Heart right ventricle (tissue), 16 donors: ENCODE measurements at regions not wholly inside any gene's neighbourhood (a gene's known extent, or its start where the extent isn't known, plus 50 kb on each side); places are given as distances from the start of the nearest gene placed in this dataset.

Experiments used
- ATAC-seq, 8 donors: fragments of 200-7000 bp; cut with Tn5 transposase; one replicate each; pipeline ENCODE4 v1.9.1; 2020; ENCODE audit warnings: mild to moderate bottlenecking in 8 of 8, moderate library complexity in 8 of 8, moderate number of reproducible peaks in 1 of 8
- DNase-seq, 2 donors: peaks; one replicate each; pipeline ENCODE4 v3.0.0-alpha.2; 2020
- H3K27ac ChIP-seq, 10 donors: fragments of 200-600 bp; sonication (generic) in 2 of 10; one replicate each; pipeline versions ENCODE4 v1.5.0 to v1.8.0; 2020 to 2022; ENCODE audit warnings: mild to moderate bottlenecking in 3 of 10
- H3K27me3 ChIP-seq, 7 donors: fragments of 200-600 bp; one replicate each; pipeline ENCODE4 v1.8.0; 2021 to 2022; ENCODE audit warnings: mild to moderate bottlenecking in 2 of 7
- H3K36me3 ChIP-seq, 9 donors: fragments of 200-600 bp; sonication (generic) in 1 of 9; one replicate each; pipeline versions ENCODE4 v1.5.0 to v1.8.0; 2020 to 2022; ENCODE audit warnings: mild to moderate bottlenecking in 2 of 9
- H3K4me1 ChIP-seq, 9 donors: fragments of 200-600 bp; sonication (generic) in 1 of 9; one replicate each; pipeline versions ENCODE4 v1.5.0 to v1.8.0; 2020 to 2022; ENCODE audit warnings: mild to moderate bottlenecking in 4 of 9
- H3K4me3 ChIP-seq, 10 donors: fragments of 200-600 bp; sonication (generic) in 2 of 10; one replicate each; pipeline versions ENCODE4 v1.5.0 to v1.8.0; 2020 to 2022; ENCODE audit warnings: mild to moderate bottlenecking in 7 of 10, moderate library complexity in 2 of 10
- H3K9me3 ChIP-seq, 11 donors: fragments of 200-600 bp in 10 of 11; sonication (generic) in 2 of 11; one replicate each; pipeline versions ENCODE4 v1.5.0 to v1.8.0; 2013 to 2022; ENCODE audit warnings: mild to moderate bottlenecking in 2 of 11, control low read depth in 1 of 11, moderate library complexity in 1 of 11
- WGBS, 2 donors: extraction: QIAGEN DNeasy Blood & Tissue Kit; methylation state at CpG; one replicate each; pipeline ENCODE4 v1.1.7; 2013; ENCODE audit warnings: inconsistent platforms in 1 of 2; 5-methylcytosine and 5-hydroxymethylcytosine counted together
- intact Hi-C, 10 donors: fragments of 100-400 bp; cut with DNase I; formaldehyde crosslinking; loops; one replicate each; pipeline versions ENCODE4 v1.11.1 to v1.14.2; 2022
- TF ChIP-seq, protein P1 (sequence below), 9 donors: fragments of 200-600 bp; sonication (generic) in 2 of 9; IDR thresholded peaks; one replicate each; pipeline versions ENCODE4 v1.5.0 to v1.8.0; 2021 to 2022; ENCODE audit warnings: antibody characterized with exemption in 9 of 9, mild to moderate bottlenecking in 5 of 9, moderate library complexity in 1 of 9
- donor health status: Arrhythmogenic right ventricular cardiomyopathy.
- donor health status: ischemic (EF 13 %, LVEDD 7.1; RV severe dilation, severe dysfunction).
- donor health status: healthy with polysubstance abuse.
- donor health status: DM: no; HTN: yes; CAD: no.
- donor health status: DM: no; HTN: no; CAD: no.
- donor health status: ischemic (EF 25% LVEDD 6.9; RV normal size, moderate dysfunction).
- donor health status: ischemic (EF 25% LVEDD 5.7; RV mildly dilated, moderate dysfunction).
- donor health status: healthy.
- donor health status: DM: yes; HTN: yes; CAD: no.
- donor health status: Ischemic cardiomyopathy.
- donor health status: ischemic (EF 35%, LVEDD 5.7; RV mildly dilated, moderate dysfunction).
- donor health status: nonischemic (EF 11% LVEDD 7.7; RV severe dilation, severe dysfunction).
- donor health status: DM: yes; HTN: yes; CAD: no.
- donor health status: PGD.
- donor health status: ischemic (EF 29% LVEDD 5.4; RV normal size, mild dysfunction).
- donor health status: nonischemic (EF 23%, LVEDD 6.1; RV moderate dilation, normal function).

DNA sequence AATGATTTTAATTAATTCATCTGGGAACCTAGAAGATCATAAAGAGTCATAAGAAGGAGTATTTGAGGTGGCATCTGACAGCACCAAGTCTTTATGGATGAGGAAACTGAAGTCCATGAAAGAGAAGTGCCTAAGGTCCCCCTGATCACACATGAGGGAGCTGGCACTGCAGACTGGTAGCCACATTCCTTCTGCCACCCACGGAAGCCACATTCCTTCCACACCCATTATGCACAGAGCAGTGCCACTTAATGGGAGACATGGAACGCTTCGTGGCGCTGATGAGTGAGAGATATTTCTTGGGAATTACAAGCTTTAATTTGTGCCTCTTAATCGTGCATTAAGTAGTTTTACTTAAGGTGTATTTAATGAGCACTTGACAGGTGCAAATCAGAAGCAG, 139.3 kb upstream of the NTF3 start:
- Histone ChIP-seq H3K9me3 (no peaks in the 10 kb centered on the region), H3K4me1 (no peaks in the 10 kb centered on the region), H3K27me3 (peaks cover 0 to 18% (median 6%) of the 10 kb centered on the region in 7 donors), H3K27ac (no peak overlapping the region), H3K36me3 (no peaks in the 10 kb centered on the region), H3K4me3 (no peak overlapping the region)
- WGBS, 2 donors, result 83 to 86% methylated on average over 5 of the region's 5 CpGs
- DNase-seq (no peak), ATAC-seq (no peak)
- TF ChIP-seq, protein P1, sequence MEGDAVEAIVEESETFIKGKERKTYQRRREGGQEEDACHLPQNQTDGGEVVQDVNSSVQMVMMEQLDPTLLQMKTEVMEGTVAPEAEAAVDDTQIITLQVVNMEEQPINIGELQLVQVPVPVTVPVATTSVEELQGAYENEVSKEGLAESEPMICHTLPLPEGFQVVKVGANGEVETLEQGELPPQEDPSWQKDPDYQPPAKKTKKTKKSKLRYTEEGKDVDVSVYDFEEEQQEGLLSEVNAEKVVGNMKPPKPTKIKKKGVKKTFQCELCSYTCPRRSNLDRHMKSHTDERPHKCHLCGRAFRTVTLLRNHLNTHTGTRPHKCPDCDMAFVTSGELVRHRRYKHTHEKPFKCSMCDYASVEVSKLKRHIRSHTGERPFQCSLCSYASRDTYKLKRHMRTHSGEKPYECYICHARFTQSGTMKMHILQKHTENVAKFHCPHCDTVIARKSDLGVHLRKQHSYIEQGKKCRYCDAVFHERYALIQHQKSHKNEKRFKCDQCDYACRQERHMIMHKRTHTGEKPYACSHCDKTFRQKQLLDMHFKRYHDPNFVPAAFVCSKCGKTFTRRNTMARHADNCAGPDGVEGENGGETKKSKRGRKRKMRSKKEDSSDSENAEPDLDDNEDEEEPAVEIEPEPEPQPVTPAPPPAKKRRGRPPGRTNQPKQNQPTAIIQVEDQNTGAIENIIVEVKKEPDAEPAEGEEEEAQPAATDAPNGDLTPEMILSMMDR (IDR thresholded peaks at IDR 0.05), result no peak
- intact Hi-C loops, result no loop called here

DNA sequence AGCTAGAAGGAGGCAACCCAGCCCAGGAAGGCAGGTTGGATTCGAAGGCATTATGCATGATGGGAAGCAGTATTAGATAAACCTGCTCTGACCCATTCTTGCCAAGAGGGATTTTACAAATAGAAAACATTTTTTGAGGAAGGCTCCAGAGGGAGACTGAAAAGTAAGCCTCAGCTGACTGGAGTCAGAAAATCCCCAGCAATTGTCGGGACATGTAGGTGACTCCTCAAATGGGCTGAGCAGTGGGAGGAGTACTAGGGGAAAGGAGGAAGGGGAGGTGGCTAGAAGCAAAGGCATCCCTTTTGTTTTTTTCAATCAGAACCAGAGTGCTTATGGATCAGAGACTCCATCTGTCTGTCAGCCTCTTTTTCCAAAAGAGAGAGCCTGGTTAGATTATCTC, 138.1 kb upstream of the NTF3 start:
- ATAC-seq, result no peak
- H3K4me3 ChIP-seq, result no peak overlapping the region
- WGBS, 2 donors, result 73 to 75% methylated on average over 2 of the region's 2 CpGs

DNA sequence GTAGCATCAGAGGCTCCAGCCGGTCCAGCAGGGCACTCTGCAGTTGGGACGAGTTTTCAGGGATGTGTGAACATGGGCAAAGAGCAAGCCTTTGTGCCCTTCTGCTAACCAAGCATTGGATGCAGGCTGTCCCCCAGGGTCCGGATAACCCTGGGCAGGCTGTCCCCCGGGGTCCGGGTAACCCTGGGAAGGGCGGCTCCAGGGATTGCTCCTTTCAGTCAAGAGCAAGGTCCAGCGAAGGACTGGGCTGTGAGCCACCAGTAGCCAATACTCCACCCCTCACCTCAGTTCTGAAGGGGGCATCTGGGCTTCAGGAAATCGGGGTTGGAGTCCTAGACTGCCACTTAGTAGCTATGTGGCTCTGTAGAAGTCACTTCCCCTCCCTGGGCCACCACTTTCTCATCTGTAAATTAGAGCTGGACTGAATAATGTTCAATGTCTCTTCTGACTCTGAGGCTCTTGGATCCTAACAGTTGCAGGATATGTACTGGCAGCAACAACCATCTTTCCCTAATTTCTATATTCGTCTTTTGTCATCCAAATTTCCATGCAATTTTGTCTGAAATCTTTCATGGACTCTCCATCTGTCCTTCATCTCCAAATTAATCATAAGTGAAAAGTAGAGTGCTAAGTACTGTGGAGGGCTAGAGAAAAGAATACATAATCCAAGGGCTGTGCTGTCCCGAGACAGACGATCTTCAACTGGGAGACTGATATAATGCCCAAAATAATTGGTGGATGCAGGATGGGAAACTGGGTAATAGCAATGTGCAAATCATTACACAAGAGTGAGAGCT, 137.4 kb upstream of the NTF3 start:
- H3K27me3 ChIP-seq, result peaks cover 0 to 23% (median 6%) of the 10 kb centered on the region in 7 donors
- no peaks in the 10 kb centered on the region for H3K9me3 ChIP-seq
- TF ChIP-seq, protein P1 (IDR thresholded peaks at IDR 0.05), result no peak
- WGBS, 2 donors, result 83 to 91% methylated on average over 11 of the region's 11 CpGs
- ATAC-seq (no peak), DNase-seq (no peak)
- H3K27ac ChIP-seq, result no peak overlapping the region
- H3K4me1 ChIP-seq, result no peaks in the 10 kb centered on the region
- H3K36me3 ChIP-seq, result no peaks in the 10 kb centered on the region
- H3K4me3 ChIP-seq, result no peak overlapping the region
- intact Hi-C loops, result no loop called here

More for the DNA sequence above, 138.1 kb upstream of the NTF3 start:
- Histone ChIP-seq H3K4me1 (no peaks in the 10 kb centered on the region), H3K9me3 (no peaks in the 10 kb centered on the region), H3K27me3 (peaks cover 0 to 23% (median 6%) of the 10 kb centered on the region in 7 donors), H3K36me3 (no peaks in the 10 kb centered on the region), H3K27ac (no peak overlapping the region)
- DNase-seq, result no peak
- TF ChIP-seq, protein P1 (IDR thresholded peaks at IDR 0.05), result no peak
- intact Hi-C loops, result no loop called here

DNA sequence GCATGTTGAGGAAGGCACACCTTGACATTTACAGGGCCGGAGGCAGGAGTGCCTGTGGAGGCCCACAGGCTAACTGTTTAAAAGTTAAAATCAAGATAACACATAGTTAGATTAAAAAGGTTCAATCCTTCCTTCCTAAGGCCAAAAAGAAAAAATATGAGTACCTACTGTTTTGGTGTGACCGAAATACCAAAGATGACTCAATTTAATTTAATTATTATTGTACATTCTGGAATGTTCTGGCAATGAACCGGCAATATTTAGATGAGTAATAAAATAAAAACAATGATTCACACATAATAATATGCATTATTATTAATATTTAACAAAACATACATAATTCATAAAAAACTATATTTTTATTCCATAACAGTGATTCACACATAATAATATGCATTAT, 136.8 kb upstream of the NTF3 start:
- no peak overlapping the region for H3K4me3 ChIP-seq
- no peak for DNase-seq

More for the DNA sequence above, 136.8 kb upstream of the NTF3 start:
- ATAC-seq, result no peak
- no peaks in the 10 kb centered on the region for H3K4me1 ChIP-seq
- H3K36me3 ChIP-seq, result no peaks in the 10 kb centered on the region
- intact Hi-C loops, result no loop called here
- WGBS, 2 donors, result 91 to 92% methylated on average over 3 of the region's 3 CpGs
- no peak overlapping the region for H3K27ac ChIP-seq
- TF ChIP-seq, protein P1 (IDR thresholded peaks at IDR 0.05), result no peak
- H3K27me3 ChIP-seq, result peaks cover 0 to 23% (median 6%) of the 10 kb centered on the region in 7 donors
- no peaks in the 10 kb centered on the region for H3K9me3 ChIP-seq
